PC-3 (cell line): ENCODE measurements at regions not wholly inside any gene's neighbourhood (a gene's known extent, or its start where the extent isn't known, plus 50 kb on each side); places are given as distances from the start of the nearest gene placed in this dataset.
A peak's percentile ranks its signal among the peaks of the same experiment; 100 is the strongest.

ENCODE experiments used
- ATAC-seq: fragments of 200-7000 bp; cut with Tn5 transposase; 2 replicates; pipeline ENCODE4 v1.9.1; 2020; ENCODE audit warnings: mild to moderate bottlenecking, moderate library complexity
- BruUV-seq: library from RNA; stranded (reverse); fragments of 400-500 nt; replicated peaks from 2 replicates; lab custom pipeline; 2021; lab: Mats Ljungman, UMichigan
- CTCF ChIA-PET: fragments of 300-600 bp; sonication (Branson Sonifier 250); formaldehyde crosslinking; loops from one replicate; lab custom pipeline; 2022; ENCODE audit warnings: antibody characterized with exemption; lab: Charles Lee
- POLR2A ChIA-PET: fragments of 300-600 bp; sonication (Branson Sonifier 250); formaldehyde crosslinking; loops from one replicate; lab custom pipeline; 2022; ENCODE audit warnings: antibody characterized with exemption; ENCODE audit not compliant: unreplicated experiment; lab: Charles Lee
- DNase-seq: peaks from one replicate; pipeline ENCODE4 v3.0.0-alpha.2; 2015
- H2AFZ ChIP-seq: fragments of 300-600 bp; sonication (generic); 2 replicates; pipeline ENCODE4 v1.6.0; 2016; ENCODE audit warnings: antibody characterized with exemption, low read length
- H3F3A ChIP-seq: fragments of 300-600 bp; sonication (generic); one replicate; pipeline ENCODE4 v1.6.0; 2017; ENCODE audit warnings: antibody characterized with exemption, low read length, control low read depth, mild to moderate bottlenecking; ENCODE audit not compliant: unreplicated experiment
- H3K27ac ChIP-seq: fragments of 300-600 bp; sonication (generic); 2 replicates; pipeline ENCODE4 v1.5.1; 2016; ENCODE audit warnings: mild to moderate bottlenecking, low read length
- H3K27me3 ChIP-seq: fragments of 300-600 bp; sonication (generic); 2 replicates; pipeline ENCODE4 v1.6.1; 2016; ENCODE audit warnings: low read length, mixed read lengths
- H3K36me3 ChIP-seq: fragments of 300-600 bp; sonication (generic); 2 replicates; pipeline ENCODE4 v1.6.1; 2016; ENCODE audit warnings: low read depth, mixed run types, low read length, mixed read lengths
- H3K4me1 ChIP-seq: fragments of 300-600 bp; sonication (generic); 2 replicates; pipeline ENCODE4 v1.5.1; 2016; ENCODE audit warnings: low read length; ENCODE audit not compliant: insufficient read depth
- H3K4me2 ChIP-seq: fragments of 300-600 bp; sonication (generic); 2 replicates; pipeline ENCODE4 v1.6.0; 2016; ENCODE audit warnings: low read length
- H3K4me3 ChIP-seq: fragments of 300-600 bp; sonication (generic); 2 replicates; pipeline ENCODE4 v1.5.1; 2016; ENCODE audit warnings: mild to moderate bottlenecking, low read length, mixed read lengths
- H3K79me2 ChIP-seq: fragments of 300-600 bp; sonication (generic); 2 replicates; pipeline ENCODE4 v1.6.1; 2017; ENCODE audit warnings: low read length, mixed read lengths
- H3K9ac ChIP-seq: fragments of 300-600 bp; sonication (generic); 2 replicates; pipeline ENCODE4 v1.6.0; 2016; ENCODE audit warnings: mild to moderate bottlenecking, low read length
- H3K9me2 ChIP-seq: fragments of 300-600 bp; sonication (generic); replicated peaks from 2 replicates; pipeline ENCODE4 v1.6.1; 2016; ENCODE audit warnings: mixed run types, low read length, mixed read lengths
- H3K9me3 ChIP-seq: fragments of 300-600 bp; sonication (generic); 2 replicates; pipeline ENCODE4 v1.6.1; 2016; ENCODE audit warnings: low read length, mixed read lengths
- H4K20me1 ChIP-seq: fragments of 300-600 bp; sonication (generic); 2 replicates; pipeline ENCODE4 v1.6.1; 2016; ENCODE audit warnings: low read length, mixed read lengths
- CTCF ChIP-seq: fragments of 300-600 bp; sonication (generic); conservative IDR thresholded peaks from 2 replicates; pipeline ENCODE4 v1.5.1; 2017; ENCODE audit warnings: antibody characterized with exemption, low read depth, mild to moderate bottlenecking, low read length
- EZH2 ChIP-seq: fragments of 300-600 bp; sonication (generic); IDR thresholded peaks from one replicate; pipeline ENCODE4 v1.6.1; 2017; ENCODE audit warnings: antibody characterized with exemption, mild to moderate bottlenecking, low read length; ENCODE audit not compliant: unreplicated experiment
- EZH2phosphoT487 ChIP-seq: fragments of 300-600 bp; sonication (generic); IDR thresholded peaks from 2 replicates; pipeline ENCODE4 v1.6.1; 2018; ENCODE audit warnings: mild to moderate bottlenecking, antibody characterized with exemption, low read length, borderline replicate concordance
- intact Hi-C: fragments of 100-400 bp; cut with micrococcal nuclease; formaldehyde crosslinking; loops from 2 replicates; pipeline ENCODE4 v1.9.0; 2023

GRCh38 chr15:96264801-96265515, 65.5 kb upstream of the NR2F2 start:
- peak overlapping the region; percentile 40 for H3K4me2 ChIP-seq
- H3F3A ChIP-seq, result no peaks in the 10 kb centered on the region
- H3K27ac ChIP-seq, result peak overlapping the region; percentile 79
- ATAC-seq (peak; percentile 68), DNase-seq (peak; percentile 78)
- H3K9ac ChIP-seq, result peak overlapping the region; percentile 32; the same call in 1 of the 2 replicates
- no peaks in the 10 kb centered on the region for H3K9me2 ChIP-seq
- peaks cover 42% of the 10 kb centered on the region for H3K4me1 ChIP-seq
- H3K27me3 ChIP-seq, result no peaks in the 10 kb centered on the region
- ChIA-PET CTCF (interaction anchor here (1.0 kb wide), 1 partner anchor 62 kb away, joined by 5 read pairs; no protein-coding TSS in a partner anchor), POLR2A (no interaction called here)
- H3K9me3 ChIP-seq, result no peaks in the 10 kb centered on the region
- H3K36me3 ChIP-seq, result no peaks in the 10 kb centered on the region
- TF ChIP-seq CTCF (no peak), EZH2phosphoT487 (no peak), EZH2 (no peak)
- intact Hi-C loops, result no loop called here
- H2AFZ ChIP-seq, result no peak overlapping the region
- H3K4me3 ChIP-seq, result no peak overlapping the region
- no peaks in the 10 kb centered on the region for H4K20me1 ChIP-seq
- no TSS peak for BruUV-seq
- no peaks in the 10 kb centered on the region for H3K79me2 ChIP-seq

- Histone ChIP-seq H2AFZ (no peak overlapping the region), H3K27ac (no peak overlapping the region), H3K36me3 (no peaks in the 10 kb centered on the region), H3K4me2 (no peak overlapping the region), H3K4me1 (peaks cover 55% of the 10 kb centered on the region), H3K27me3 (no peaks in the 10 kb centered on the region), H3K9ac (no peak overlapping the region), H4K20me1 (no peaks in the 10 kb centered on the region), H3K9me3 (no peaks in the 10 kb centered on the region), H3K79me2 (peaks cover 1% of the 10 kb centered on the region; the same call in 1 of the 2 replicates), H3K4me3 (no peak overlapping the region), H3F3A (no peaks in the 10 kb centered on the region), H3K9me2 (no peaks in the 10 kb centered on the region)
- TF ChIP-seq CTCF, result no peak
- TF ChIP-seq EZH2phosphoT487, result no peak
- DNase-seq (no peak), ATAC-seq (no peak)
- intact Hi-C loops, result no loop called here
- no TSS peak for BruUV-seq
- POLR2A ChIA-PET, result no interaction called here
- CTCF ChIA-PET, result no interaction called here
Measured at GRCh38 chr15:96266456-96266855, 64.0 kb upstream of the NR2F2 start.

GRCh38 chr15:96267463-96267862, 63.0 kb upstream of the NR2F2 start:
- intact Hi-C loops, result no loop called here
- no peak overlapping the region for H2AFZ ChIP-seq
- BruUV-seq, result no TSS peak
- H3K9ac ChIP-seq, result no peak overlapping the region
- H3K4me1 ChIP-seq, result peaks cover 55% of the 10 kb centered on the region
- no peaks in the 10 kb centered on the region for H3K27me3 ChIP-seq
- TF ChIP-seq CTCF, result no peak
- no peak for TF ChIP-seq EZH2
- TF ChIP-seq EZH2phosphoT487, result no peak
- H4K20me1 ChIP-seq, result no peaks in the 10 kb centered on the region
- H3K9me3 ChIP-seq, result no peaks in the 10 kb centered on the region
- no peak for DNase-seq
- H3K4me2 ChIP-seq, result no peak overlapping the region
- no peak for ATAC-seq
- POLR2A ChIA-PET, result no interaction called here
- H3K4me3 ChIP-seq, result no peak overlapping the region
- peaks cover 4% of the 10 kb centered on the region; the same call in 1 of the 2 replicates for H3K79me2 ChIP-seq
- H3F3A ChIP-seq, result no peaks in the 10 kb centered on the region
- H3K27ac ChIP-seq, result no peak overlapping the region
- CTCF ChIA-PET, result no interaction called here
- H3K36me3 ChIP-seq, result no peaks in the 10 kb centered on the region
- H3K9me2 ChIP-seq, result no peaks in the 10 kb centered on the region
